ENCODE measurements at regions not wholly inside any gene's neighbourhood (a gene's known extent, or its start where the extent isn't known, plus 50 kb on each side); places are given as distances from the start of the nearest gene placed in this dataset.

GRCh38 chr9:88766778-88767503, 224.3 kb upstream of the S1PR3 start:
- Histone ChIP-seq H3F3A (ENCODE audit: insufficient read depth, low read length) (no peaks in the 10 kb centered on the region), H2AFZ (ENCODE audit: low read length) (no peak overlapping the region), H3K9ac (ENCODE audit: low read length) (no peak overlapping the region), H3K9me2 (replicated peaks; ENCODE audit: insufficient read depth, low read length) (no peaks in the 10 kb centered on the region), H3K27ac (ENCODE audit: low read length) (no peak overlapping the region), H4K20me1 (ENCODE audit: insufficient read depth, low read length) (no peaks in the 10 kb centered on the region), H3K4me3 (ENCODE audit: low read length) (no peak overlapping the region), H3K27me3 (replicated peaks; ENCODE audit: insufficient read depth, low read length) (no peaks in the 10 kb centered on the region), H3K4me2 (ENCODE audit: low read depth, low read length) (no peak overlapping the region), H3K36me3 (replicated peaks; ENCODE audit: insufficient read depth, low read length) (no peaks in the 10 kb centered on the region), H3K4me1 (ENCODE audit: low read length) (peaks cover 7% of the 10 kb centered on the region), H3K79me2 (ENCODE audit: low read length) (no peaks in the 10 kb centered on the region), H3K9me3 (replicated peaks; ENCODE audit: insufficient read depth, low read length) (no peaks in the 10 kb centered on the region)
- DNase-seq, result no peak
- no peak for TF ChIP-seq EZH2 (optimal IDR thresholded peaks at IDR 0.05; ENCODE audit: low read depth, low read length)
- TF ChIP-seq EZH2phosphoT487 (IDR thresholded peaks at IDR 0.05; ENCODE audit: low read length), result no peak
- TF ChIP-seq CTCF (IDR thresholded peaks at IDR 0.05; ENCODE audit: low read length), result no peak

- H3K36me3 ChIP-seq (replicated peaks; ENCODE audit: insufficient read depth, low read length), result no peaks in the 10 kb centered on the region
- no peak overlapping the region for H3K9ac ChIP-seq (ENCODE audit: low read length)
- no peaks in the 10 kb centered on the region for H3K79me2 ChIP-seq (ENCODE audit: low read length)
- H3K4me2 ChIP-seq (ENCODE audit: low read depth, low read length), result no peak overlapping the region
- H3K9me3 ChIP-seq (replicated peaks; ENCODE audit: insufficient read depth, low read length), result no peaks in the 10 kb centered on the region
- H4K20me1 ChIP-seq (ENCODE audit: insufficient read depth, low read length), result no peaks in the 10 kb centered on the region
- no peak for TF ChIP-seq CTCF (IDR thresholded peaks at IDR 0.05; ENCODE audit: low read length)
- TF ChIP-seq EZH2 (optimal IDR thresholded peaks at IDR 0.05; ENCODE audit: low read depth, low read length), result no peak
- no peak for TF ChIP-seq EZH2phosphoT487 (IDR thresholded peaks at IDR 0.05; ENCODE audit: low read length)
- no peaks in the 10 kb centered on the region for H3K27me3 ChIP-seq (replicated peaks; ENCODE audit: insufficient read depth, low read length)
- H3F3A ChIP-seq (ENCODE audit: insufficient read depth, low read length), result no peaks in the 10 kb centered on the region
- H3K9me2 ChIP-seq (replicated peaks; ENCODE audit: insufficient read depth, low read length), result no peaks in the 10 kb centered on the region
- DNase-seq, result no peak
- no peak overlapping the region for H3K27ac ChIP-seq (ENCODE audit: low read length)
- H3K4me3 ChIP-seq (ENCODE audit: low read length), result no peak overlapping the region
- H3K4me1 ChIP-seq (ENCODE audit: low read length), result peaks cover 7% of the 10 kb centered on the region
- H2AFZ ChIP-seq (ENCODE audit: low read length), result no peak overlapping the region
These were observed 223.8 kb upstream of the S1PR3 start for GRCh38 chr9:88767504-88767790.

- no peak overlapping the region for H3K4me3 ChIP-seq (ENCODE audit: low read length)
- H3K9ac ChIP-seq (ENCODE audit: low read length), result no peak overlapping the region
- no peak overlapping the region for H2AFZ ChIP-seq (ENCODE audit: low read length)
- no peaks in the 10 kb centered on the region for H3K9me2 ChIP-seq (replicated peaks; ENCODE audit: insufficient read depth, low read length)
- H3K4me1 ChIP-seq (ENCODE audit: low read length), result peaks cover 11% of the 10 kb centered on the region
- H3K27me3 ChIP-seq (replicated peaks; ENCODE audit: insufficient read depth, low read length), result no peaks in the 10 kb centered on the region
- H3K27ac ChIP-seq (ENCODE audit: low read length), result no peak overlapping the region
- DNase-seq, result no peak
- TF ChIP-seq EZH2phosphoT487 (IDR thresholded peaks at IDR 0.05; ENCODE audit: low read length), result no peak
- no peak for TF ChIP-seq CTCF (IDR thresholded peaks at IDR 0.05; ENCODE audit: low read length)
- TF ChIP-seq EZH2 (optimal IDR thresholded peaks at IDR 0.05; ENCODE audit: low read depth, low read length), result no peak
- no peaks in the 10 kb centered on the region for H4K20me1 ChIP-seq (ENCODE audit: insufficient read depth, low read length)
- no peaks in the 10 kb centered on the region for H3K9me3 ChIP-seq (replicated peaks; ENCODE audit: insufficient read depth, low read length)
- no peaks in the 10 kb centered on the region for H3K36me3 ChIP-seq (replicated peaks; ENCODE audit: insufficient read depth, low read length)
- H3K4me2 ChIP-seq (ENCODE audit: low read depth, low read length), result no peak overlapping the region
- no peaks in the 10 kb centered on the region for H3K79me2 ChIP-seq (ENCODE audit: low read length)
- no peaks in the 10 kb centered on the region for H3F3A ChIP-seq (ENCODE audit: insufficient read depth, low read length)
These were observed 218.7 kb upstream of the S1PR3 start for GRCh38 chr9:88772575-88772974.
